Uterus (tissue), 3 donors: ENCODE measurements at regions not wholly inside any gene's neighbourhood (a gene's known extent, or its start where the extent isn't known, plus 50 kb on each side); places are given as distances from the start of the nearest gene placed in this dataset.

Experiments
- DNase-seq, 2 donors: peaks; one replicate each; pipeline ENCODE4 v3.0.0-alpha.2; 2019 to 2020
- H3K27ac ChIP-seq, 2 donors: fragments of 200-600 bp; sonication (generic); 1 replicate in 1 of 2; 2 replicates in 1 of 2; pipeline ENCODE4 v1.5.1; 2016 to 2018
- H3K27me3 ChIP-seq, 2 donors: fragments of 200-600 bp; sonication (generic); one replicate each; pipeline ENCODE4 v1.5.1; 2018 to 2019; ENCODE audit warnings: control low read depth in 1 of 2
- H3K36me3 ChIP-seq, 2 donors: fragments of 200-600 bp; sonication (generic); one replicate each; pipeline ENCODE4 v1.5.1; 2019; ENCODE audit warnings: control low read depth in 1 of 2
- H3K4me1 ChIP-seq, 2 donors: fragments of 200-600 bp; sonication (generic); one replicate each; pipeline ENCODE4 v1.5.1; 2018 to 2019; ENCODE audit warnings: control low read depth in 1 of 2
- H3K4me3 ChIP-seq, 2 donors: fragments of 200-600 bp; sonication (generic); 1 replicate in 1 of 2; 2 replicates in 1 of 2; pipeline ENCODE4 v1.5.1; 2018 to 2019; ENCODE audit warnings: mild to moderate bottlenecking in 1 of 2
- H3K9me3 ChIP-seq, 2 donors: fragments of 200-600 bp; sonication (generic); one replicate each; pipeline ENCODE4 v1.5.1; 2019; ENCODE audit warnings: control low read depth in 1 of 2
- POLR2A ChIP-seq, 2 donors: fragments of 450-650 bp; IDR thresholded peaks; one replicate each; pipeline ENCODE4 v1.6.1; 2016; ENCODE audit warnings: antibody characterized with exemption in 2 of 2, mild to moderate bottlenecking in 1 of 2, moderate library complexity in 1 of 2
- intact Hi-C: fragments of 100-400 bp; cut with DNase I; formaldehyde crosslinking; loops from one replicate; pipeline ENCODE4 v1.15.1; 2023; ENCODE audit warnings: low total_unique reads
- TF ChIP-seq, protein P1 (sequence below), 4 experiments: fragments of 200-600 bp in 2 of 4; fragments of 450-650 bp in 2 of 4; sonication (generic) in 2 of 4; IDR thresholded peaks; one replicate each; pipeline ENCODE4 v1.5.1; 2016 to 2019; ENCODE audit warnings: antibody characterized with exemption in 4 of 4, mild to moderate bottlenecking in 2 of 4, moderate library complexity in 1 of 4
- donor health status: DM: yes; HTN: yes; CAD: no.

DNA sequence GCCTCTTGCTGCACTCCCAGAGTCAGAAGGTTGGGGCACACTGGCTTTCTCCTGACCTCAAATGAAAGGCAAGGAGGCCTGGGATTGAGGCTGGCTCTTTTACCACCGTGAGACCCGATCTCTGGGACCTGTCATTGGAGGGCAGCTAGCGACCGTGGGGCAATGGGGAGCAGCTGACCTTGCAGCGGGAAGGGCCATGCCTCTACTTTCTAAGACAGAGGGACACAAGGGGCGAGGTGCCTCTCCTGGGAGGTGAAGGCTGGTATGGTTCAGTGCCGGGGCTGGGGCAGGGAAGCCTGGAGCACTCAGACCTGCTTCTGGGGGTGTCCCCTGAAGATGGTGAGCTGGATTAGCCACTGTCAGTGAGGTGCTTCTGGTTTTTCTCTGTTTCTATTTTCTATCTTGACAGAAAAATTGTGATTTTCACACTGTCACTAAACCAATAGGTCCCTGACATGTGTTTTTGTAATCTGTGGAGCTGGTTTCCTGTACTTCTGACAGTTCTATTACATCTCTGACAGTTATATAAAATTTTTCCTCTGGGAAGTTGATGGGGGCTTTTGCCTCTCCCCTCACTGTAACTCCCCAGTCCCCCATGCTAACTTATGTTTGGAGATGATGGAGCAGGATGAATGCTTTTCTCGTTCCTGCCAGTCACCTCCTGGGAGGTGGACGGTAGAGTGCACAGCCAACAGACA lies 340.8 kb downstream of the RPS24 start:
- TF ChIP-seq POLR2A (IDR thresholded peaks at IDR 0.05): no peak
- intact Hi-C loops: no loop called here
- Histone ChIP-seq H3K4me3 (no peak overlapping the region), H3K27me3 (no peaks in the 10 kb centered on the region), H3K4me1 (no peaks in the 10 kb centered on the region), H3K9me3 (no peaks in the 10 kb centered on the region), H3K36me3 (no peaks in the 10 kb centered on the region), H3K27ac (no peak overlapping the region)
- no peak for DNase-seq

DNA sequence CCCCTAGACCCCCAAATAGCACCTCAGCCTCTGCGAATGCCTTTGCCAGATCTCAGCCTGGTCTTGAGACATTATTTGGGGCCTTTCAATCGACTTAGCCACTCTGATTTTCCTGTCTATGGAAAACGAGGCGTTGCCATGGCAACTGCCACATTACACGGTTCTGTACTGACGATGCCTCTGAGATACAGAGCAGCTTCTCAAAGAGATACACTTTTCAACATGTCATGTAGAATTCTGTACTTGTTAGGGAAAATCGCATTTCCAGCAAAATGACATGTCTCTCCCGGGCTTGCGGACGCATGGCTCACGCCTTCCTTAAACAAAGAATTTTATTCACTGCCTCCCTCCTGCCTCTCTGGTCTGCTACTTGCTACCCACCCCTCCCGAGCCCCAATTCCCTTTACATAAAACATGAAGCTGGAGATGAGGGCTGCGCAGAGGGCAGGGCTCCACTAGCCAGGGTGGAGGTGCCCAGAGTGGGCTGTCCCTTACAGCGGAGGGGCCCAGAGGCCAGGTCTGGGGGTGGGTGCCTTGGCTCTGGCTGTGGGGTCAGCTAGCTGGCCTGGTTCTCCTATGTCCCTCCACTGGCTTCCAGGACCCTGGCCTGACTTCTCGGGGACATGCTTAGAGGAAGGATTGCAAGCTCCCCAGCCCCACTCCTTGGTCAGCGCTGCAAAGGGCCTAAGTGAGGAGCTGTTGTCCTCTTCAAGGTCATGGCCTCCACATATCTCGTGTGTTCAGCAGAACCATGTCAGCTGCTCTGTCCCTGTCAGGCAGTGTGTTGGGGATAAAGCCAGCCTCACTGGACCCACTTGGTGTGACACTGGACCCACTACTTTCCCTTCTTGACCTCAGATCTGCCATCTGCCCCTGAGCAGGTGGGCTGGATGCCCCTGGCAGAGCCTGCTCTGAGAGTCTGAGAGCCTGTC lies 342.5 kb downstream of the RPS24 start:
- intact Hi-C loops: no loop called here
- H3K4me1 ChIP-seq: no peaks in the 10 kb centered on the region
- H3K36me3 ChIP-seq: no peaks in the 10 kb centered on the region
- TF ChIP-seq, protein P1, sequence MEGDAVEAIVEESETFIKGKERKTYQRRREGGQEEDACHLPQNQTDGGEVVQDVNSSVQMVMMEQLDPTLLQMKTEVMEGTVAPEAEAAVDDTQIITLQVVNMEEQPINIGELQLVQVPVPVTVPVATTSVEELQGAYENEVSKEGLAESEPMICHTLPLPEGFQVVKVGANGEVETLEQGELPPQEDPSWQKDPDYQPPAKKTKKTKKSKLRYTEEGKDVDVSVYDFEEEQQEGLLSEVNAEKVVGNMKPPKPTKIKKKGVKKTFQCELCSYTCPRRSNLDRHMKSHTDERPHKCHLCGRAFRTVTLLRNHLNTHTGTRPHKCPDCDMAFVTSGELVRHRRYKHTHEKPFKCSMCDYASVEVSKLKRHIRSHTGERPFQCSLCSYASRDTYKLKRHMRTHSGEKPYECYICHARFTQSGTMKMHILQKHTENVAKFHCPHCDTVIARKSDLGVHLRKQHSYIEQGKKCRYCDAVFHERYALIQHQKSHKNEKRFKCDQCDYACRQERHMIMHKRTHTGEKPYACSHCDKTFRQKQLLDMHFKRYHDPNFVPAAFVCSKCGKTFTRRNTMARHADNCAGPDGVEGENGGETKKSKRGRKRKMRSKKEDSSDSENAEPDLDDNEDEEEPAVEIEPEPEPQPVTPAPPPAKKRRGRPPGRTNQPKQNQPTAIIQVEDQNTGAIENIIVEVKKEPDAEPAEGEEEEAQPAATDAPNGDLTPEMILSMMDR (IDR thresholded peaks at IDR 0.05): no peak
- TF ChIP-seq POLR2A (IDR thresholded peaks at IDR 0.05): no peak
- no peak for DNase-seq
- no peaks in the 10 kb centered on the region for H3K27me3 ChIP-seq
- no peaks in the 10 kb centered on the region for H3K9me3 ChIP-seq
- no peak overlapping the region for H3K4me3 ChIP-seq
- H3K27ac ChIP-seq: no peak overlapping the region

DNA sequence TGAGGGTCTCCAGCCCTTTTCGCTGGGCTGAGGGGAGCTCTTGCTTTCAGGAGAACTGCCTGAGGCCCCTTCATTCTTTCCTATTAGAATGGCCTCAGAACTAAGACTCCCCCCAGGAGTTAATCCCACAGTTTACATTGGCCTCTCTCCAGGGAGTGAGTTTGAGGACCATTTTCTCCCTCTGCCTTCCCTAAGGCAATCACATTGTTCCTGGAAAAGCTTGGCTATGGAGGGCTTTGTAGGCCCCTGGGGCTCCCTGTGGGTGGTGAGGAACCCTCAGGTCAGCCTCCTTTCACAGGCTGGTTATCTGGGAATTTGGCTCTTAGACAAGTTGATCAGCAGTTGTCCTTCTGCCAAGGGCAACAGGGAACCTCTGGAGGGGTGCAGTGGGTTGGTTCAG lies 343.7 kb downstream of the RPS24 start:
- Histone ChIP-seq H3K4me3 (no peak overlapping the region), H3K9me3 (no peaks in the 10 kb centered on the region), H3K27ac (no peak overlapping the region), H3K36me3 (no peaks in the 10 kb centered on the region), H3K27me3 (no peaks in the 10 kb centered on the region), H3K4me1 (no peaks in the 10 kb centered on the region)
- DNase-seq: no peak
- intact Hi-C loops: no loop called here
- TF ChIP-seq, protein P1 (IDR thresholded peaks at IDR 0.05): no peak
- TF ChIP-seq POLR2A (IDR thresholded peaks at IDR 0.05): no peak

DNA sequence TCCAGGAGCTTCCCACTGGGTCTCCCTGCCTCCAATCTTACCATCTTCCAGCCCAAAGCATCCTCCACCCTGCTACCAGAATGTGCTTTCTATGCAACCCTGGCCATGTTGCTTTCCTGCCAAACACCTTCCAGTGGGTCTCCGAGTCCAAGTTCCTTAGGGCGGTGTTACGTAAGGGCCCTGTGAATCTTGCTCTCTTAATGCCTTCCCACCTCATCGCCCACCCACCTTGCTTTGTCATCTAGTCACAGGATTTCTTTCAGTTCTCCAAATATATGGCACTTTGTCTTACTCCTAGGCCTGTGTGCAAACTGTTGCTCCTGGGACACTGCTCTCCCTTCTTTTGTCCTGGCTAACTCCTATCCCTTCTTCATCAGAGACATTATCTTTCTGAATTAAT lies 344.5 kb downstream of the RPS24 start:
- intact Hi-C loops: no loop called here
- H3K9me3 ChIP-seq: no peaks in the 10 kb centered on the region

DNA sequence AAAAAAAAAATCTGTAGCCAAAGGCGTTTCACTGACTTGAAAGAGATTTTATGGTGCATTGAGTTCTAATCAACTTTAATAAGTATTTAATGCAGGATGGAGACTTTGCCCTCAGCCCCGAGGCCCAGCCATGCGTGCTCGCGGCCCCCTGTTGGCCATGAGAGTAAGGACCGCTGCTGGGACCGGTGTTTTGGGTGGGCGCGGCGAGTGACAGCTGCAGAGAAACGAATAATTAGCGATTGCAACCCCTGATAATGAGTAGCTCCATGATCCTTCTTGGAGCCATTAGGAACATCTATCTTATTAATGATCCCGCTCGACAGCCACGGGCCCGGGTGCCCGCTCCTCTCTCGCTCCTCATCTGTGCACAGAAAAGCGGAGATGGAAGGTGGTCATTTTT lies 347.4 kb downstream of the RPS24 start:
- Histone ChIP-seq H3K4me3 (no peak overlapping the region), H3K27ac (no peak overlapping the region), H3K36me3 (no peaks in the 10 kb centered on the region), H3K9me3 (no peaks in the 10 kb centered on the region), H3K27me3 (no peaks in the 10 kb centered on the region), H3K4me1 (no peaks in the 10 kb centered on the region)
- TF ChIP-seq, protein P1 (IDR thresholded peaks at IDR 0.05): peak in 1 of 4 experiments; percentile 35
- TF ChIP-seq POLR2A (IDR thresholded peaks at IDR 0.05): no peak
- DNase-seq: no peak
- intact Hi-C loops: no loop called here

More for the DNA sequence above, 344.5 kb downstream of the RPS24 start:
- no peak overlapping the region for H3K4me3 ChIP-seq
- no peak overlapping the region for H3K27ac ChIP-seq
- TF ChIP-seq POLR2A (IDR thresholded peaks at IDR 0.05): no peak
- TF ChIP-seq, protein P1 (IDR thresholded peaks at IDR 0.05): no peak
- H3K36me3 ChIP-seq: no peaks in the 10 kb centered on the region
- no peaks in the 10 kb centered on the region for H3K4me1 ChIP-seq
- DNase-seq: no peak
- H3K27me3 ChIP-seq: no peaks in the 10 kb centered on the region
